ENCODE measurements at regions not wholly inside any gene's neighbourhood (a gene's known extent, or its start where the extent isn't known, plus 50 kb on each side); places are given as distances from the start of the nearest gene placed in this dataset.

- TF ChIP-seq POLR2A (IDR thresholded peaks at IDR 0.05) (no peak), CTCF (IDR thresholded peaks at IDR 0.05) (no peak), POLR2AphosphoS5 (IDR thresholded peaks at IDR 0.05; ENCODE audit: insufficient read depth in 1 of 2, low read depth in 1 of 2) (no peak)
- Histone ChIP-seq H3K4me1 (no peaks in the 10 kb centered on the region), H3K9me3 (no peaks in the 10 kb centered on the region), H3K4me3 (no peak overlapping the region), H3K27ac (no peak overlapping the region), H3K27me3 (no peaks in the 10 kb centered on the region), H3K36me3 (no peaks in the 10 kb centered on the region)
- no peak for DNase-seq (ENCODE audit: extremely low spot score in 2 of 2)
- intact Hi-C loops (cut with DNase I) = no loop called here
Observed at GRCh38 chr7:70975754-70976153, 156.2 kb upstream of the GALNT17 start.

GRCh38 chr7:70986297-70986696 is 145.6 kb upstream of the GALNT17 start:
- TF ChIP-seq POLR2A (IDR thresholded peaks at IDR 0.05) = no peak
- TF ChIP-seq POLR2AphosphoS5 (IDR thresholded peaks at IDR 0.05; ENCODE audit: insufficient read depth in 1 of 2, low read depth in 1 of 2) = no peak
- no peak for TF ChIP-seq CTCF (IDR thresholded peaks at IDR 0.05)
- intact Hi-C loops (cut with DNase I) = no loop called here
- no peaks in the 10 kb centered on the region for H3K36me3 ChIP-seq
- H3K27me3 ChIP-seq = no peaks in the 10 kb centered on the region
- H3K9me3 ChIP-seq = no peaks in the 10 kb centered on the region
- no peak for DNase-seq (ENCODE audit: extremely low spot score in 2 of 2)
- H3K4me1 ChIP-seq = no peaks in the 10 kb centered on the region
- H3K4me3 ChIP-seq = no peak overlapping the region
- H3K27ac ChIP-seq = no peak overlapping the region

- Histone ChIP-seq H3K36me3 (no peaks in the 10 kb centered on the region), H3K4me3 (no peak overlapping the region), H3K4me1 (no peaks in the 10 kb centered on the region), H3K27me3 (no peaks in the 10 kb centered on the region), H3K9me3 (no peaks in the 10 kb centered on the region), H3K27ac (no peak overlapping the region)
- intact Hi-C loops (cut with DNase I) = no loop called here
- no peak for DNase-seq (ENCODE audit: extremely low spot score in 2 of 2)
- no peak for TF ChIP-seq POLR2A (IDR thresholded peaks at IDR 0.05)
Observed at GRCh38 chr7:70994176-70994575, 137.8 kb upstream of the GALNT17 start.

- no peak for DNase-seq (ENCODE audit: extremely low spot score in 2 of 2)
- Histone ChIP-seq H3K9me3 (no peaks in the 10 kb centered on the region), H3K4me3 (no peak overlapping the region), H3K36me3 (no peaks in the 10 kb centered on the region), H3K27ac (no peak overlapping the region), H3K4me1 (no peaks in the 10 kb centered on the region), H3K27me3 (no peaks in the 10 kb centered on the region)
- intact Hi-C loops (cut with DNase I) = no loop called here
- no peak for TF ChIP-seq POLR2A (IDR thresholded peaks at IDR 0.05)
- no peak for TF ChIP-seq POLR2AphosphoS5 (IDR thresholded peaks at IDR 0.05; ENCODE audit: insufficient read depth in 1 of 2, low read depth in 1 of 2)
Observed at GRCh38 chr7:70997261-70997660, 134.7 kb upstream of the GALNT17 start.

- intact Hi-C loops (cut with DNase I) = no loop called here
- no peak for DNase-seq (ENCODE audit: extremely low spot score in 2 of 2)
- Histone ChIP-seq H3K9me3 (no peaks in the 10 kb centered on the region), H3K4me1 (no peaks in the 10 kb centered on the region), H3K27me3 (no peaks in the 10 kb centered on the region), H3K36me3 (no peaks in the 10 kb centered on the region), H3K27ac (no peak overlapping the region), H3K4me3 (no peak overlapping the region)
- TF ChIP-seq POLR2A (IDR thresholded peaks at IDR 0.05) = no peak
- TF ChIP-seq POLR2AphosphoS5 (IDR thresholded peaks at IDR 0.05; ENCODE audit: insufficient read depth in 1 of 2, low read depth in 1 of 2) = no peak
- no peak for TF ChIP-seq CTCF (IDR thresholded peaks at IDR 0.05)
Observed at GRCh38 chr7:71005109-71005508, 126.8 kb upstream of the GALNT17 start.

- H3K9me3 ChIP-seq = no peaks in the 10 kb centered on the region
- intact Hi-C loops (cut with DNase I) = no loop called here
- no peaks in the 10 kb centered on the region for H3K4me1 ChIP-seq
- no peaks in the 10 kb centered on the region for H3K27me3 ChIP-seq
- TF ChIP-seq CTCF (IDR thresholded peaks at IDR 0.05) = no peak
- TF ChIP-seq POLR2A (IDR thresholded peaks at IDR 0.05) = no peak
- TF ChIP-seq POLR2AphosphoS5 (IDR thresholded peaks at IDR 0.05; ENCODE audit: insufficient read depth in 1 of 2, low read depth in 1 of 2) = no peak
- no peak overlapping the region for H3K27ac ChIP-seq
- no peak overlapping the region for H3K4me3 ChIP-seq
- no peaks in the 10 kb centered on the region for H3K36me3 ChIP-seq
- DNase-seq (ENCODE audit: extremely low spot score in 2 of 2) = no peak
Observed at GRCh38 chr7:71009636-71010035, 122.3 kb upstream of the GALNT17 start.

Data from vagina (tissue), 2 donors.